ENCODE measurements at regions not wholly inside any gene's neighbourhood (a gene's known extent, or its start where the extent isn't known, plus 50 kb on each side); places are given as distances from the start of the nearest gene placed in this dataset.

- TF ChIP-seq POLR2A (IDR thresholded peaks at IDR 0.05) (no peak), CTCF (IDR thresholded peaks at IDR 0.05) (no peak), POLR2AphosphoS5 (IDR thresholded peaks at IDR 0.05) (no peak)
These were observed 100.5 kb downstream of the MFAP3L start for GRCh38 chr4:169925678-169926077.

Measured in gastroesophageal sphincter (tissue), 3 donors.